ENCODE measurements at regions not wholly inside any gene's neighbourhood (a gene's known extent, or its start where the extent isn't known, plus 50 kb on each side); places are given as distances from the start of the nearest gene placed in this dataset.

- TF ChIP-seq CTCF (IDR thresholded peaks at IDR 0.05), result no peak
- no peak for TF ChIP-seq POLR2A (IDR thresholded peaks at IDR 0.05)
Measured at GRCh38 chr2:104118889-104119288, 735.0 kb upstream of the POU3F3 start.
